Gastroesophageal sphincter (tissue), 3 donors: ENCODE measurements at regions not wholly inside any gene's neighbourhood (a gene's known extent, or its start where the extent isn't known, plus 50 kb on each side); places are given as distances from the start of the nearest gene placed in this dataset.
"Not testable (repeated sequence)": the region's sequence is repeated elsewhere in the genome, so short reads cannot be mapped to it uniquely, and the experiment has no call there.

Source experiments
- POLR2A ChIP-seq, 2 donors: fragments of 450-650 bp; IDR thresholded peaks; one replicate each; pipeline ENCODE4 v1.6.1; 2017; ENCODE audit warnings: antibody characterized with exemption in 2 of 2, mild to moderate bottlenecking in 2 of 2, moderate library complexity in 1 of 2
- TF ChIP-seq, protein P1 (sequence below), 4 experiments: fragments of 200-600 bp in 2 of 4; fragments of 450-650 bp in 2 of 4; sonication (generic) in 1 of 4; IDR thresholded peaks; one replicate each; pipeline ENCODE4 v1.5.1; 2017 to 2019; ENCODE audit warnings: antibody characterized with exemption in 4 of 4, mild to moderate bottlenecking in 2 of 4, moderate library complexity in 2 of 4

DNA sequence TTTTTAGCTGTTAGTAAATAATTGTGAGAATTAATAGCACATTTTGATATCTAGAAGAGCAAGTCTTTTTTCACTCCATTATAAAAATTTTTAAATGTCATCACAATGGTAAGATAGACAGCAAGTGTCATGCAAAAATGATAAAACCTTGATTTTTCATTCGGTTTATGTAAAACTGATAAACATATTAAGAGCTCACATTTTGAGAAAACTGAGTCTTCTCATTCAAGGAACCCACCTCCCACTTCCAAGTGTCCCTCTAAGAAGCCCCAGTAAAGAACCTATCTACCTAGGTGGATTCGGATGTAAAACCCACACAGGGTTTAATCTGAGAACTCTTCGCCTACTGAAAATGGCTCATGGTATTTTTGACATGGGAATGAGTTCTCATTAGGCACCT, 87.1 kb upstream of the CCDC180 start:
- TF ChIP-seq, protein P1, sequence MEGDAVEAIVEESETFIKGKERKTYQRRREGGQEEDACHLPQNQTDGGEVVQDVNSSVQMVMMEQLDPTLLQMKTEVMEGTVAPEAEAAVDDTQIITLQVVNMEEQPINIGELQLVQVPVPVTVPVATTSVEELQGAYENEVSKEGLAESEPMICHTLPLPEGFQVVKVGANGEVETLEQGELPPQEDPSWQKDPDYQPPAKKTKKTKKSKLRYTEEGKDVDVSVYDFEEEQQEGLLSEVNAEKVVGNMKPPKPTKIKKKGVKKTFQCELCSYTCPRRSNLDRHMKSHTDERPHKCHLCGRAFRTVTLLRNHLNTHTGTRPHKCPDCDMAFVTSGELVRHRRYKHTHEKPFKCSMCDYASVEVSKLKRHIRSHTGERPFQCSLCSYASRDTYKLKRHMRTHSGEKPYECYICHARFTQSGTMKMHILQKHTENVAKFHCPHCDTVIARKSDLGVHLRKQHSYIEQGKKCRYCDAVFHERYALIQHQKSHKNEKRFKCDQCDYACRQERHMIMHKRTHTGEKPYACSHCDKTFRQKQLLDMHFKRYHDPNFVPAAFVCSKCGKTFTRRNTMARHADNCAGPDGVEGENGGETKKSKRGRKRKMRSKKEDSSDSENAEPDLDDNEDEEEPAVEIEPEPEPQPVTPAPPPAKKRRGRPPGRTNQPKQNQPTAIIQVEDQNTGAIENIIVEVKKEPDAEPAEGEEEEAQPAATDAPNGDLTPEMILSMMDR (IDR thresholded peaks at IDR 0.05), result not testable (repeated sequence)
- TF ChIP-seq POLR2A (IDR thresholded peaks at IDR 0.05), result not testable (repeated sequence)
